ENCODE measurements at regions not wholly inside any gene's neighbourhood (a gene's known extent, or its start where the extent isn't known, plus 50 kb on each side); places are given as distances from the start of the nearest gene placed in this dataset.

GRCh38 chr2:147575106-147575505 is 269.7 kb upstream of the ACVR2A start:
- Histone ChIP-seq H3K4me1 (ENCODE audit: low read depth) (no peaks in the 10 kb centered on the region), H3K4me3 (no peak overlapping the region), H3K9me3 (ENCODE audit: low read depth) (no peaks in the 10 kb centered on the region), H3K27me3 (no peaks in the 10 kb centered on the region), H3K27ac (no peak overlapping the region), H3K36me3 (no peaks in the 10 kb centered on the region)
- no peak for DNase-seq (ENCODE audit: low read depth in 1 of 2, low spot score in 1 of 2)
- no peak for TF ChIP-seq CTCF (IDR thresholded peaks at IDR 0.05; ENCODE audit: low read depth, low read length)

- Histone ChIP-seq H3K36me3 (no peaks in the 10 kb centered on the region), H3K9me3 (ENCODE audit: low read depth) (no peaks in the 10 kb centered on the region), H3K4me3 (no peak overlapping the region), H3K27ac (no peak overlapping the region), H3K27me3 (no peaks in the 10 kb centered on the region), H3K4me1 (ENCODE audit: low read depth) (no peaks in the 10 kb centered on the region)
- TF ChIP-seq CTCF (IDR thresholded peaks at IDR 0.05; ENCODE audit: low read depth, low read length), result no peak
- no peak for DNase-seq (ENCODE audit: low read depth in 1 of 2, low spot score in 1 of 2)
Measured at GRCh38 chr2:147572622-147573021, 272.2 kb upstream of the ACVR2A start.

- no peaks in the 10 kb centered on the region for H3K36me3 ChIP-seq
- H3K4me1 ChIP-seq (ENCODE audit: low read depth), result no peaks in the 10 kb centered on the region
- no peak for DNase-seq (ENCODE audit: low read depth in 1 of 2, low spot score in 1 of 2)
- no peaks in the 10 kb centered on the region for H3K9me3 ChIP-seq (ENCODE audit: low read depth)
- TF ChIP-seq CTCF (IDR thresholded peaks at IDR 0.05; ENCODE audit: low read depth, low read length), result no peak
- H3K4me3 ChIP-seq, result no peak overlapping the region
- no peak overlapping the region for H3K27ac ChIP-seq
- H3K27me3 ChIP-seq, result no peaks in the 10 kb centered on the region
Measured at GRCh38 chr2:147569426-147569825, 275.4 kb upstream of the ACVR2A start.

GRCh38 chr2:147568109-147568508 is 276.7 kb upstream of the ACVR2A start:
- TF ChIP-seq CTCF (IDR thresholded peaks at IDR 0.05; ENCODE audit: low read depth, low read length), result no peak
- H3K27ac ChIP-seq, result no peak overlapping the region
- DNase-seq (ENCODE audit: low read depth in 1 of 2, low spot score in 1 of 2), result no peak
- no peak overlapping the region for H3K4me3 ChIP-seq
- H3K36me3 ChIP-seq, result no peaks in the 10 kb centered on the region
- H3K27me3 ChIP-seq, result no peaks in the 10 kb centered on the region
- H3K9me3 ChIP-seq (ENCODE audit: low read depth), result no peaks in the 10 kb centered on the region
- H3K4me1 ChIP-seq (ENCODE audit: low read depth), result no peaks in the 10 kb centered on the region

GRCh38 chr2:147567136-147567535 is 277.7 kb upstream of the ACVR2A start:
- no peaks in the 10 kb centered on the region for H3K4me1 ChIP-seq (ENCODE audit: low read depth)
- DNase-seq (ENCODE audit: low read depth in 1 of 2, low spot score in 1 of 2), result peak in 1 of 2 donors; percentile 13
- no peaks in the 10 kb centered on the region for H3K36me3 ChIP-seq
- no peak for TF ChIP-seq CTCF (IDR thresholded peaks at IDR 0.05; ENCODE audit: low read depth, low read length)
- no peak overlapping the region for H3K27ac ChIP-seq
- H3K9me3 ChIP-seq (ENCODE audit: low read depth), result no peaks in the 10 kb centered on the region
- H3K27me3 ChIP-seq, result no peaks in the 10 kb centered on the region
- H3K4me3 ChIP-seq, result no peak overlapping the region
